ENCODE measurements at regions not wholly inside any gene's neighbourhood (a gene's known extent, or its start where the extent isn't known, plus 50 kb on each side); places are given as distances from the start of the nearest gene placed in this dataset.

DNA sequence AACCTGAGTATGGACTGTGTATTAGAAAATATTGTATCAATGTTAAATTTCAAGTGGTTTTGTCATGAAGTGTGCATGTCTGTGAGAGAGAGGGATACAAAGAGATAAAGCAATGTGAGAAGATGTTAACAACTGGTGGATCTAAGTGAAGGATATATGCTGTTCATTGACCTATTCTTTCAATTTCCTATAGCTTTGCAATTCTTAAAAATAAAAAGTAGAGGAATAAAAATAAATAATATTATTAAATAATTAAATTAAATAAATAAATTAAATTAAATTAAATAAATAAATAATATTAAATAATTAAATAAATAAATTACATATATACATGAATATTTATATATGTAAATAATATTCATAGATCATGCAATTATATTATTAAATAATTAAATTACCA, 131.2 kb upstream of the DACH1 start:
- TF ChIP-seq POLR2A (IDR thresholded peaks at IDR 0.05; ENCODE audit: low read length) (no peak), GATA1 (IDR thresholded peaks at IDR 0.05; ENCODE audit: low read depth, low read length) (no peak)

Measured in erythroblast (primary cell).